H1 (cell line): ENCODE measurements at regions not wholly inside any gene's neighbourhood (a gene's known extent, or its start where the extent isn't known, plus 50 kb on each side); places are given as distances from the start of the nearest gene placed in this dataset.

Experiments used
- CTCF ChIA-PET: fragments of 300-600 bp; sonication (Branson Sonifier 250); formaldehyde crosslinking; loops from one replicate; lab custom pipeline; 2021; ENCODE audit not compliant: partially characterized antibody; lab: Charles Lee
- POLR2A ChIA-PET: fragments of 300-600 bp; sonication (Branson Sonifier 250); formaldehyde crosslinking; loops from one replicate; lab custom pipeline; 2021; ENCODE audit warnings: inconsistent platforms; ENCODE audit not compliant: partially characterized antibody; lab: Charles Lee
- DNase-seq, 2 experiments: peaks; one replicate each; pipeline versions ENCODE4 v3.0.0 to v3.0.0-alpha.2; 2010 to 2022; ENCODE audit warnings: low spot score in 2 of 2, low read depth in 1 of 2, mixed read lengths in 1 of 2
- FAIRE-seq: peaks from 2 replicates; lab custom pipeline; 2011; peaks lifted over from hg19 to GRCh38; lab: Jason Lieb, UNC
- H2AFZ ChIP-seq: 2 replicates; pipeline ENCODE4 v1.8.1; 2012; ENCODE audit warnings: low read length, inconsistent platforms
- H2AK5ac ChIP-seq: 2 replicates; pipeline ENCODE4 v1.6.1; 2013; ENCODE audit warnings: low read depth, low read length
- H2BK120ac ChIP-seq: replicated peaks from 2 replicates; pipeline ENCODE3; 2013; ENCODE audit warnings: low read depth, low read length, inconsistent platforms
- H2BK12ac ChIP-seq: 2 replicates; pipeline ENCODE4 v1.6.1; 2013; ENCODE audit warnings: low read depth, low read length
- H2BK15ac ChIP-seq: 2 replicates; pipeline ENCODE4 v1.6.1; 2013; ENCODE audit warnings: low read length
- H2BK20ac ChIP-seq: 2 replicates; pipeline ENCODE4 v1.6.1; 2013; ENCODE audit warnings: low read length
- H2BK5ac ChIP-seq: 2 replicates; pipeline ENCODE4 v1.6.1; 2013; ENCODE audit warnings: low read depth, low read length
- H3K14ac ChIP-seq: 2 replicates; pipeline ENCODE4 v1.6.1; 2013; ENCODE audit warnings: inconsistent platforms; ENCODE audit not compliant: insufficient read length
- H3K18ac ChIP-seq: 2 replicates; pipeline ENCODE4 v1.6.1; 2013; ENCODE audit warnings: low read length; ENCODE audit errors: extremely low read depth
- H3K23ac ChIP-seq: 2 replicates; pipeline ENCODE4 v1.6.1; 2013; ENCODE audit warnings: inconsistent platforms; ENCODE audit not compliant: insufficient read length
- H3K23me2 ChIP-seq: 2 replicates; pipeline ENCODE4 v1.6.1; 2013; ENCODE audit warnings: low read depth, low read length
- H3K27ac ChIP-seq: 2 replicates; pipeline ENCODE4 v1.6.1; 2011; ENCODE audit warnings: low read depth, low read length, inconsistent platforms
- H3K27me3 ChIP-seq, 4 experiments: replicated peaks in 1 of 4; 1 replicate in 1 of 4; 2 replicates in 3 of 4; pipeline versions ENCODE4 v1.6.1 to v1.8.1; 2011 to 2013; ENCODE audit warnings: low read length in 3 of 4, mild to moderate bottlenecking in 3 of 4, inconsistent platforms in 2 of 4, mixed read lengths in 2 of 4, moderate library complexity in 1 of 4; ENCODE audit not compliant: control insufficient read depth in 3 of 4, insufficient read depth in 3 of 4; ENCODE audit errors: extremely low read depth in 1 of 4
- H3K36me3 ChIP-seq, 4 experiments: 2 replicates each; pipeline versions ENCODE4 v1.6.1 to v1.8.1; 2011 to 2013; ENCODE audit warnings: mild to moderate bottlenecking in 4 of 4, low read length in 3 of 4, moderate library complexity in 2 of 4, control low read depth in 1 of 4, inconsistent platforms in 1 of 4; ENCODE audit not compliant: insufficient read depth in 4 of 4, control insufficient read depth in 2 of 4
- H3K4ac ChIP-seq: replicated peaks from 2 replicates; pipeline ENCODE3; 2013; ENCODE audit warnings: low read length, low read depth, mixed read lengths, inconsistent platforms; ENCODE audit not compliant: insufficient read length
- H3K4me1 ChIP-seq, 4 experiments: replicated peaks in 1 of 4; 1 replicate in 1 of 4; 2 replicates in 3 of 4; pipeline versions ENCODE4 v1.6.1 to v1.8.1; 2011 to 2013; ENCODE audit warnings: low read length in 3 of 4, inconsistent platforms in 2 of 4, mixed read lengths in 1 of 4; ENCODE audit not compliant: insufficient read depth in 4 of 4, control insufficient read depth in 3 of 4
- H3K4me2 ChIP-seq, 2 experiments: 2 replicates each; pipeline versions ENCODE4 v1.6.1 to v1.8.1; 2011 to 2013; ENCODE audit warnings: low read depth in 2 of 2, low read length in 2 of 2, control low read depth in 1 of 2, inconsistent platforms in 1 of 2, mild to moderate bottlenecking in 1 of 2; ENCODE audit not compliant: insufficient read depth in 1 of 2
- H3K4me3 ChIP-seq, 4 experiments: fragments of 200-600, 300-600 bp in 1 of 4; sonication (generic), shearing (Covaris generic), sonication (Bioruptor Twin) in 1 of 4; 2 replicates each; pipeline versions ENCODE4 v1.5.1 to v1.8.1; 2011 to 2016; ENCODE audit warnings: low read length in 4 of 4, low read depth in 3 of 4, control low read depth in 2 of 4, inconsistent platforms in 2 of 4, mild to moderate bottlenecking in 2 of 4, mixed read lengths in 1 of 4, moderate library complexity in 1 of 4; ENCODE audit not compliant: insufficient read depth in 2 of 4; ENCODE audit errors: extremely low read depth in 1 of 4
- H3K56ac ChIP-seq: replicated peaks from 2 replicates; pipeline ENCODE3; 2013; ENCODE audit warnings: low read depth, mild to moderate bottlenecking, mixed read lengths, low read length, inconsistent platforms; ENCODE audit not compliant: insufficient read length
- H3K79me1 ChIP-seq: 2 replicates; pipeline ENCODE4 v1.6.1; 2013; ENCODE audit warnings: low read depth, low read length, control low read depth
- H3K79me2 ChIP-seq, 2 experiments: 2 replicates each; pipeline versions ENCODE4 v1.6.1 to v1.8.1; 2012 to 2013; ENCODE audit warnings: low read length in 2 of 2, mild to moderate bottlenecking in 2 of 2, inconsistent platforms in 1 of 2; ENCODE audit not compliant: insufficient read depth in 2 of 2, control insufficient read depth in 1 of 2
- H3K9ac ChIP-seq, 4 experiments: replicated peaks in 1 of 4; 1 replicate in 1 of 4; 2 replicates in 3 of 4; pipeline versions ENCODE4 v1.6.1 to v1.8.1; 2011 to 2013; ENCODE audit warnings: low read depth in 3 of 4, low read length in 3 of 4, control low read depth in 2 of 4, mild to moderate bottlenecking in 2 of 4, moderate library complexity in 2 of 4, inconsistent platforms in 1 of 4; ENCODE audit errors: extremely low read depth in 1 of 4
- H3K9me3 ChIP-seq, 2 experiments: 2 replicates each; pipeline versions ENCODE4 v1.6.1 to v1.8.1; 2012 to 2013; ENCODE audit warnings: mild to moderate bottlenecking in 2 of 2, moderate library complexity in 2 of 2, control low read depth in 1 of 2, inconsistent platforms in 1 of 2, low read depth in 1 of 2, low read length in 1 of 2, mixed read lengths in 1 of 2; ENCODE audit not compliant: insufficient read depth in 2 of 2
- H4K20me1 ChIP-seq, 2 experiments: replicated peaks in 1 of 2; 2 replicates each; pipeline versions ENCODE3 to v1.8.1; 2011 to 2013; ENCODE audit warnings: inconsistent platforms in 2 of 2, low read length in 2 of 2, mild to moderate bottlenecking in 1 of 2; ENCODE audit not compliant: insufficient read depth in 2 of 2, control insufficient read depth in 1 of 2
- H4K5ac ChIP-seq: 2 replicates; pipeline ENCODE4 v1.6.1; 2013; ENCODE audit warnings: low read length, low read depth, mixed read lengths, inconsistent platforms; ENCODE audit not compliant: insufficient read length
- H4K8ac ChIP-seq: 2 replicates; pipeline ENCODE4 v1.8.0; 2013; ENCODE audit warnings: mild to moderate bottlenecking, moderate library complexity, low read length, inconsistent platforms; ENCODE audit not compliant: insufficient read depth; ENCODE audit errors: extremely low read depth
- H4K91ac ChIP-seq: replicated peaks from 2 replicates; pipeline ENCODE3; 2013; ENCODE audit warnings: low read length, mixed read lengths, inconsistent platforms; ENCODE audit not compliant: insufficient read length
- CBX8 ChIP-seq: fragments of 300-800, 300-1000 bp; sonication (generic); IDR thresholded peaks from 2 replicates; pipeline ENCODE4 v1.7.1; 2016; ENCODE audit warnings: low read depth, low read length, borderline replicate concordance
- CEBPB ChIP-seq: IDR thresholded peaks from 2 replicates; pipeline ENCODE4 v1.6.1; 2012; ENCODE audit warnings: low read depth, low read length
- CREB1 ChIP-seq: IDR thresholded peaks from 2 replicates; pipeline ENCODE4 v1.6.1; 2012; ENCODE audit warnings: inconsistent platforms
- EGR1 ChIP-seq: IDR thresholded peaks from 2 replicates; pipeline ENCODE4 v1.6.1; 2011; ENCODE audit warnings: low read depth, low read length, borderline replicate concordance
- NANOG ChIP-seq: IDR thresholded peaks from 2 replicates; pipeline ENCODE4 v1.6.1; 2011; ENCODE audit warnings: low read length, low read depth, mild to moderate bottlenecking, inconsistent platforms; ENCODE audit not compliant: insufficient read depth, poor library complexity, severe bottlenecking
- POU5F1 ChIP-seq: IDR thresholded peaks from 2 replicates; pipeline ENCODE4 v1.6.1; 2011; ENCODE audit warnings: low read depth, mild to moderate bottlenecking, low read length, moderate library complexity
- RAD21 ChIP-seq, 2 experiments: IDR thresholded peaks in 1 of 2; conservative IDR thresholded peaks in 1 of 2; 2 replicates each; pipeline ENCODE4 v1.6.1; 2011; ENCODE audit warnings: low read depth in 2 of 2, low read length in 2 of 2, improper control_type of control experiment in 1 of 2, inconsistent platforms in 1 of 2, mild to moderate bottlenecking in 1 of 2, moderate library complexity in 1 of 2
- RFX5 ChIP-seq: IDR thresholded peaks from 2 replicates; pipeline ENCODE4 v1.6.1; 2011; ENCODE audit warnings: low read depth, low read length, improper control_type of control experiment, borderline replicate concordance
- RXRA ChIP-seq: IDR thresholded peaks from 2 replicates; pipeline ENCODE4 v1.6.1; 2011; ENCODE audit warnings: low read depth, mild to moderate bottlenecking, low read length, moderate library complexity; ENCODE audit not compliant: insufficient read depth
- SAP30 ChIP-seq: fragments of 300-600 bp; sonication (generic); IDR thresholded peaks from 2 replicates; pipeline ENCODE4 v1.7.1; 2012; ENCODE audit warnings: low read length, moderate library complexity, mild to moderate bottlenecking, inconsistent platforms; ENCODE audit not compliant: insufficient read depth, insufficient replicate concordance
- SIX5 ChIP-seq: IDR thresholded peaks from 2 replicates; pipeline ENCODE4 v1.6.1; 2011; ENCODE audit warnings: mild to moderate bottlenecking, low read depth, low read length
- SUZ12 ChIP-seq: fragments of 200-600 bp; sonication (generic); IDR thresholded peaks from 2 replicates; pipeline ENCODE4 v1.6.1; 2012; ENCODE audit warnings: mild to moderate bottlenecking, inconsistent platforms, low read length, moderate library complexity, mixed read lengths
- TBP ChIP-seq: IDR thresholded peaks from 2 replicates; pipeline ENCODE4 v1.6.1; 2011; ENCODE audit warnings: low read depth, low read length, improper control_type of control experiment
- TCF12 ChIP-seq: IDR thresholded peaks from 2 replicates; pipeline ENCODE4 v1.6.1; 2011; ENCODE audit warnings: low read depth, mild to moderate bottlenecking, low read length
- TF ChIP-seq, protein P1 (sequence below): IDR thresholded peaks from 2 replicates; pipeline ENCODE4 v1.6.1; 2012; ENCODE audit warnings: low read length, inconsistent platforms

DNA sequence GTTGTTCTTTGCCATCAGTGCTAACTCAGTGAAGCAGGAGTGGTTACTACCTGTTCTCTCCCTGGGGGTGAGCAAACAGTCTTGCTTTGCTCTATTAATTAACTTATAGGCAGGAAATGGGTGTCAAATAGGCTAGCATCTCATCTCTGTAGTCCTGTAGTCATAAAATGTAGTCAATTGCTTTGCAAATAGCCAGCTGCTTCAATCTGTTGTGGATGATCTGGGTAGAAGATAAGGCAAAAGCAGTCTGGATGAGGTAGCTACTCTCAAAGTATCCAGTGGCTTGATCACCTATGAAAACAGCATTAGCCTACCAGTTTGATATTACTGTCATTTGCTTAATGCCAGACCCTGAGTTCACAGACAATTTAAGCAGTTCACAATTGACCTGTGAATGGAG lies 369.0 kb upstream of the TMTC1 start:
- H3K23me2 ChIP-seq = no peaks in the 10 kb centered on the region
- no peak overlapping the region for H3K56ac ChIP-seq
- ChIA-PET POLR2A (no interaction called here), CTCF (no interaction called here)
- no peak overlapping the region for H3K18ac ChIP-seq
- H2BK5ac ChIP-seq = no peak overlapping the region
- no peaks in the 10 kb centered on the region for H3K79me1 ChIP-seq
- H3K14ac ChIP-seq = no peak overlapping the region
- H2AK5ac ChIP-seq = no peak overlapping the region
- H2AFZ ChIP-seq = 0 out of 2 replicates have a peak overlapping the region, but pooled peaks have one; percentile 4
- H3K36me3 ChIP-seq = no peaks in the 10 kb centered on the region
- no peaks in the 10 kb centered on the region for H3K27me3 ChIP-seq
- H2BK20ac ChIP-seq = no peak overlapping the region
- H4K5ac ChIP-seq = no peak overlapping the region
- H3K4me2 ChIP-seq = no peak overlapping the region
- H4K8ac ChIP-seq = no peak overlapping the region
- H2BK12ac ChIP-seq = no peak overlapping the region
- H3K4ac ChIP-seq = no peak overlapping the region
- no peak overlapping the region for H3K27ac ChIP-seq
- no peaks in the 10 kb centered on the region for H3K79me2 ChIP-seq
- H3K4me3 ChIP-seq = no peak overlapping the region
- H4K20me1 ChIP-seq = no peaks in the 10 kb centered on the region
- FAIRE-seq (no peak), DNase-seq (no peak)
- H3K9me3 ChIP-seq = peaks cover 0 to 10% of the 10 kb centered on the region in 2 experiments; a peak in 2 of 4 replicates
- H3K9ac ChIP-seq = no peak overlapping the region
- no peak overlapping the region for H2BK15ac ChIP-seq
- H4K91ac ChIP-seq = no peak overlapping the region
- H3K4me1 ChIP-seq = no peaks in the 10 kb centered on the region
- H2BK120ac ChIP-seq = no peak overlapping the region
- H3K23ac ChIP-seq = no peak overlapping the region
- TF ChIP-seq POU5F1 (no peak), RFX5 (no peak), CREB1 (no peak), CBX8 (no peak), TBP (no peak), TCF12 (no peak), SAP30 (no peak), NANOG (no peak), EGR1 (no peak), RAD21 (IDR thresholded peaks at IDR 0.05 in 1 of 2, conservative IDR thresholded peaks at IDR 0.05 in 1 of 2; ENCODE audit: low read depth in 2 of 2, low read length in 2 of 2) (no peak), SUZ12 (no peak), RXRA (no peak), CEBPB (no peak), SIX5 (no peak)
- TF ChIP-seq, protein P1, sequence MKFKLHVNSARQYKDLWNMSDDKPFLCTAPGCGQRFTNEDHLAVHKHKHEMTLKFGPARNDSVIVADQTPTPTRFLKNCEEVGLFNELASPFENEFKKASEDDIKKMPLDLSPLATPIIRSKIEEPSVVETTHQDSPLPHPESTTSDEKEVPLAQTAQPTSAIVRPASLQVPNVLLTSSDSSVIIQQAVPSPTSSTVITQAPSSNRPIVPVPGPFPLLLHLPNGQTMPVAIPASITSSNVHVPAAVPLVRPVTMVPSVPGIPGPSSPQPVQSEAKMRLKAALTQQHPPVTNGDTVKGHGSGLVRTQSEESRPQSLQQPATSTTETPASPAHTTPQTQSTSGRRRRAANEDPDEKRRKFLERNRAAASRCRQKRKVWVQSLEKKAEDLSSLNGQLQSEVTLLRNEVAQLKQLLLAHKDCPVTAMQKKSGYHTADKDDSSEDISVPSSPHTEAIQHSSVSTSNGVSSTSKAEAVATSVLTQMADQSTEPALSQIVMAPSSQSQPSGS = no peak
